ENCODE measurements at regions not wholly inside any gene's neighbourhood (a gene's known extent, or its start where the extent isn't known, plus 50 kb on each side); places are given as distances from the start of the nearest gene placed in this dataset.

DNA sequence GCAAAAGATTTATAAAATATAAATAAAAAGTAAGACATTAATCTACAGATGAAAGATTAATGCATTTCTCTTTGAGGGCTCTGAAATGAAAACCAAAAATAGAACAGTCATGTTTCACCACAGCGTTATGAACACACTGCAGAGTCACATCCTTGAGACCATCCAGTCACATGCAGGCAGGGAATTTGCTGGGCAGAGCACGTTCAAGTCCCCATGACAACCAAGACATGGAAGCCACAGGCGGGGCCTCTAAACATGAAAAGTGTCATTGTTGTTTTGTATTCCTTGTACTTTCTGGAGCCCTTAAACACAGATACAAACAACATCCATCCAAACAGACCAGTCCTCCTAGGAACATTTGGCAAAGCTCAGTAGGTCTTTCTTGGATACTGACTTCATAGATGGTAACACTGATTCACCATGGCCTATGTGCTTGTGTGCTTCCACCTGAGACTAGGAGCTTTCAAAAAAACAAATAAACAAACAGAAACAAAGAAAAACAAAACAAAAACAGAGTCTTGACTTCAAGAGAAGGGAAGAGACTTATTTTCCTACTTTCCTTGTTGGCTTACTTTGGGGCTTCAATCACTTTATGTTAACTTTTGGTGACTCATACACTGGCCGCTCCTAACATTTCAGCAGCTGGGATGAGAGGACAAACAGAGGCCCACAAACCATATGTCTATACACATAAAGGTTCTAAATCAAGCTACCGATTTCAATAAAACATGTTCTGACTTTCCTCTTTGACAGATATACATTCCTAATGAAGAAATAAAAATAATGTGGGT, 99.5 kb upstream of the CCDC85A start:
- H3K4me3 ChIP-seq (ENCODE audit: low read depth, low read length), result no peak overlapping the region
- DNase-seq (ENCODE audit: low read depth), result no peak

DNA sequence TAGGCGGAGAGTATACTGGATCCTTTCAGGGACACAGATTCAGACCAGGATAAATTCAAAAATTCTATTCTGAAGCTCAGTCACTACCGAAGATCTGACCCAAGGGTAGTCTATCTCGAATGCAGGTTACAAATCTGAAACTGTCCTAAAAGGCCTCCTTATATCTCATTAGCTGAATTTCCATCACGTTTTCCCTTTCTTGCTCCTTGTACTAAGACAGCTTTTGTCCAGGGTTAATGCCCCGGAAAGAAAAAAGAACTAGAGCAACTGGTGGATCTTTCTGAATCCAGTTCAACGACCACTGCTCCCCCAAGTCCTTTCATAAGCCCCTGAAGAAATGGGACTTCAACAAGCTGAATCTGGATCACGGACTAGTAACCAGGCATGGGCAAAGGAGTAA, 97.5 kb upstream of the CCDC85A start:
- no peak for DNase-seq (ENCODE audit: low read depth)
- no peak overlapping the region for H3K4me3 ChIP-seq (ENCODE audit: low read depth, low read length)

More for the DNA sequence above, 99.5 kb upstream of the CCDC85A start:
- TF ChIP-seq MYC (IDR thresholded peaks at IDR 0.05; ENCODE audit: low read depth, low read length) (no peak), POLR2A (IDR thresholded peaks at IDR 0.05; ENCODE audit: extremely low read depth, insufficient read length) (no peak)
- TF ChIP-seq, protein P1, sequence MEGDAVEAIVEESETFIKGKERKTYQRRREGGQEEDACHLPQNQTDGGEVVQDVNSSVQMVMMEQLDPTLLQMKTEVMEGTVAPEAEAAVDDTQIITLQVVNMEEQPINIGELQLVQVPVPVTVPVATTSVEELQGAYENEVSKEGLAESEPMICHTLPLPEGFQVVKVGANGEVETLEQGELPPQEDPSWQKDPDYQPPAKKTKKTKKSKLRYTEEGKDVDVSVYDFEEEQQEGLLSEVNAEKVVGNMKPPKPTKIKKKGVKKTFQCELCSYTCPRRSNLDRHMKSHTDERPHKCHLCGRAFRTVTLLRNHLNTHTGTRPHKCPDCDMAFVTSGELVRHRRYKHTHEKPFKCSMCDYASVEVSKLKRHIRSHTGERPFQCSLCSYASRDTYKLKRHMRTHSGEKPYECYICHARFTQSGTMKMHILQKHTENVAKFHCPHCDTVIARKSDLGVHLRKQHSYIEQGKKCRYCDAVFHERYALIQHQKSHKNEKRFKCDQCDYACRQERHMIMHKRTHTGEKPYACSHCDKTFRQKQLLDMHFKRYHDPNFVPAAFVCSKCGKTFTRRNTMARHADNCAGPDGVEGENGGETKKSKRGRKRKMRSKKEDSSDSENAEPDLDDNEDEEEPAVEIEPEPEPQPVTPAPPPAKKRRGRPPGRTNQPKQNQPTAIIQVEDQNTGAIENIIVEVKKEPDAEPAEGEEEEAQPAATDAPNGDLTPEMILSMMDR (IDR thresholded peaks at IDR 0.05; ENCODE audit: low read depth, low read length), result no peak
- TF ChIP-seq, protein P2, sequence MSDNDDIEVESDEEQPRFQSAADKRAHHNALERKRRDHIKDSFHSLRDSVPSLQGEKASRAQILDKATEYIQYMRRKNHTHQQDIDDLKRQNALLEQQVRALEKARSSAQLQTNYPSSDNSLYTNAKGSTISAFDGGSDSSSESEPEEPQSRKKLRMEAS (IDR thresholded peaks at IDR 0.05; ENCODE audit: low read depth, low read length), result no peak

DNA sequence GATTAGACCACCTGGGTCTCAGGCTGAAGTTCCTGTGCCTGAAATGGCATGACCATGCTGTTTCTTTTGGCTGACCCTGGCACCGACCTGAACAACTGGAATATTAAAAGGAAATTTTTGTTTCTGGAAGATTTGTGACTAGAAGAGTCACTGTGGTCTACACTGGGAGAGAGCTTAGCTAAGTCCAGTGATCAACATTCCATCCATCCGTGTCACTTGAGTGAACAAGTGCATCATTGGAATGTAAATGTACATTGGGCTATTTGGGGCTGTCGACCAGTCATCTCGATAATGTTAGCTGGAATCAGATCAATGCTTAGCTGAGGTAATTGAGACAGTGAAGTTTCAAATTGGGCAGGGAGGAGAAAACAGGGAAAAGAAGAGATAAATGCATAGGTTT, 95.4 kb upstream of the CCDC85A start:
- no peak for DNase-seq (ENCODE audit: low read depth)
- H3K4me3 ChIP-seq (ENCODE audit: low read depth, low read length), result no peak overlapping the region
- TF ChIP-seq, protein P1 (IDR thresholded peaks at IDR 0.05; ENCODE audit: low read depth, low read length), result no peak
- TF ChIP-seq, protein P2 (IDR thresholded peaks at IDR 0.05; ENCODE audit: low read depth, low read length), result no peak
- no peak for TF ChIP-seq MYC (IDR thresholded peaks at IDR 0.05; ENCODE audit: low read depth, low read length)
- no peak for TF ChIP-seq POLR2A (IDR thresholded peaks at IDR 0.05; ENCODE audit: extremely low read depth, insufficient read length)

More for the DNA sequence above, 97.5 kb upstream of the CCDC85A start:
- TF ChIP-seq POLR2A (IDR thresholded peaks at IDR 0.05; ENCODE audit: extremely low read depth, insufficient read length) (no peak), MYC (IDR thresholded peaks at IDR 0.05; ENCODE audit: low read depth, low read length) (no peak)
- TF ChIP-seq, protein P2 (IDR thresholded peaks at IDR 0.05; ENCODE audit: low read depth, low read length), result no peak
- TF ChIP-seq, protein P1 (IDR thresholded peaks at IDR 0.05; ENCODE audit: low read depth, low read length), result no peak

DNA sequence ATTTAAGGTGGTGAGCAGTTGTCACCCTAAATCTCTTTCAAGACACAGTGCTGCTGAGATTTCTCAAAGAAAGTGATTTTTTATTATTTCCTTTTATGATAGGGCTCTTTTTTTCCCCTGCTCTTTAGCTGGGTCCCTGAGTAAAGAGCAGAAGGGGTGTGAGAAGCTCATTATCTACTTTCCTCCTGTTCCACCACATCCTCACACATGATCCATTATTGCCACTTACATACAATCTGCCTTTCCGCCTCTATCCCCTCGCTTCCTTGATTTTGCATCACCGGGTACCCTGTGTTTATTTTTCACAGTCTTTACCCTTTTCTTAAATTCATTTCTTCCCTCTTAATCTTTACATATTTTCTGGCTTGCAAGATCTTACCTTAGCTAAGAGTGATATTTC, 93.9 kb upstream of the CCDC85A start:
- TF ChIP-seq MYC (IDR thresholded peaks at IDR 0.05; ENCODE audit: low read depth, low read length), result no peak
- TF ChIP-seq POLR2A (IDR thresholded peaks at IDR 0.05; ENCODE audit: extremely low read depth, insufficient read length), result no peak
- TF ChIP-seq, protein P2 (IDR thresholded peaks at IDR 0.05; ENCODE audit: low read depth, low read length), result no peak
- TF ChIP-seq, protein P1 (IDR thresholded peaks at IDR 0.05; ENCODE audit: low read depth, low read length), result no peak
- no peak overlapping the region for H3K4me3 ChIP-seq (ENCODE audit: low read depth, low read length)
- no peak for DNase-seq (ENCODE audit: low read depth)

DNA sequence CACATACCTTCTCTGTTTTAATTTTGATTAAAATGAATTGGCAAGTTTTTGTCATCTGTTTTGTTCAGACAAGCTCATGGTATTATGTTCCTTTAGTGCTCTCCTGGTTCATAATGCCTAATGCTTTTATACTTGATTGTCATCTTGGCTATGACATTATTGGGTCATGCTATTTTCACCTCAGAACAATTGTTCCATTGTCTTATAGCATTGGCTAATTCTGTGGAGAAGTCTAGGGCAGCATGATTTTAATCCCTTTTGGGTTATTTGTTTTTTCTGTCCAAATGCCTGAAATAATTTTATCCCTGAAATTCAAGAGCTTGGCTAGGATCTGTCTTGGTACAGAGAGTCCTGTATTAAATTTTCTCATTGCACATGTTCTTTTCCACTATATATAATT, 83.8 kb upstream of the CCDC85A start:
- no peak for DNase-seq (ENCODE audit: low read depth)

More for the DNA sequence above, 83.8 kb upstream of the CCDC85A start:
- H3K4me3 ChIP-seq (ENCODE audit: low read depth, low read length), result no peak overlapping the region
- no peak for TF ChIP-seq POLR2A (IDR thresholded peaks at IDR 0.05; ENCODE audit: extremely low read depth, insufficient read length)
- TF ChIP-seq, protein P2 (IDR thresholded peaks at IDR 0.05; ENCODE audit: low read depth, low read length), result no peak
- no peak for TF ChIP-seq MYC (IDR thresholded peaks at IDR 0.05; ENCODE audit: low read depth, low read length)
- TF ChIP-seq, protein P1 (IDR thresholded peaks at IDR 0.05; ENCODE audit: low read depth, low read length), result no peak
